ENCODE measurements at regions not wholly inside any gene's neighbourhood (a gene's known extent, or its start where the extent isn't known, plus 50 kb on each side); places are given as distances from the start of the nearest gene placed in this dataset.

GRCh38 chr1:232213928-232214327 lies 416.0 kb downstream of the SIPA1L2 start:
- TF ChIP-seq SP1 (IDR thresholded peaks at IDR 0.05), result no peak
- no peak for TF ChIP-seq ZNF384 (IDR thresholded peaks at IDR 0.05)
- TF ChIP-seq ELF4 (IDR thresholded peaks at IDR 0.05), result no peak
- TF ChIP-seq SUZ12 (IDR thresholded peaks at IDR 0.05), result no peak
